Vagina (tissue), 2 donors: ENCODE measurements at regions not wholly inside any gene's neighbourhood (a gene's known extent, or its start where the extent isn't known, plus 50 kb on each side); places are given as distances from the start of the nearest gene placed in this dataset.

Experiments
- CTCF ChIP-seq, 3 experiments: fragments of 450-650 bp in 2 of 3; fragments of 200-600 bp in 1 of 3; sonication (generic) in 1 of 3; IDR thresholded peaks; one replicate each; pipeline ENCODE4 v1.5.1; 2017 to 2019; ENCODE audit warnings: antibody characterized with exemption in 3 of 3, mild to moderate bottlenecking in 2 of 3, moderate library complexity in 2 of 3
- POLR2AphosphoS5 ChIP-seq, 2 donors: sonication (generic); formaldehyde crosslinking; IDR thresholded peaks; one replicate each; pipeline ENCODE4 v1.9.0; 2017; ENCODE audit warnings: antibody characterized with exemption in 2 of 2, mild to moderate bottlenecking in 2 of 2, low read depth in 1 of 2; ENCODE audit not compliant: insufficient read depth in 1 of 2

- no peak for TF ChIP-seq CTCF (IDR thresholded peaks at IDR 0.05)
- no peak for TF ChIP-seq POLR2AphosphoS5 (IDR thresholded peaks at IDR 0.05; ENCODE audit: insufficient read depth in 1 of 2, low read depth in 1 of 2)
Observed at GRCh38 chr14:95006479-95006878, 150.8 kb downstream of the DICER1 start.
